Esophagus squamous epithelium (tissue), 5 donors: ENCODE measurements at regions not wholly inside any gene's neighbourhood (a gene's known extent, or its start where the extent isn't known, plus 50 kb on each side); places are given as distances from the start of the nearest gene placed in this dataset.
"Not testable (repeated sequence)": the region's sequence is repeated elsewhere in the genome, so short reads cannot be mapped to it uniquely, and the experiment has no call there.

Experiments
- DNase-seq: peaks from one replicate; lab custom pipeline; 2025; lab: John Stamatoyannopoulos, UW
- H3K27ac ChIP-seq, 4 donors: fragments of 200-600 bp; sonication (generic); one replicate each; pipeline ENCODE4 v1.5.1; 2016 to 2019; ENCODE audit warnings: mild to moderate bottlenecking in 1 of 4
- H3K27me3 ChIP-seq, 4 donors: fragments of 200-600 bp; sonication (generic); 1 replicate in 3 of 4; 2 replicates in 1 of 4; pipeline versions ENCODE4 v1.5.1 to v1.6.0; 2017 to 2021; ENCODE audit warnings: antibody characterized with exemption in 1 of 4
- H3K36me3 ChIP-seq, 3 donors: fragments of 200-600 bp; sonication (generic); one replicate each; pipeline ENCODE4 v1.5.1; 2016 to 2019
- H3K4me1 ChIP-seq, 3 donors: fragments of 200-600 bp; sonication (generic); one replicate each; pipeline ENCODE4 v1.5.1; 2017 to 2019
- H3K4me3 ChIP-seq, 4 donors: fragments of 200-600 bp; sonication (generic); 1 replicate in 3 of 4; 2 replicates in 1 of 4; pipeline ENCODE4 v1.5.1; 2016 to 2019; ENCODE audit warnings: mild to moderate bottlenecking in 2 of 4, moderate library complexity in 1 of 4
- H3K9me3 ChIP-seq, 3 donors: fragments of 200-600 bp; sonication (generic); one replicate each; pipeline ENCODE4 v1.5.1; 2016 to 2019
- POLR2A ChIP-seq, 4 donors: fragments of 450-650 bp; IDR thresholded peaks; one replicate each; pipeline ENCODE4 v1.6.1; 2017; ENCODE audit warnings: antibody characterized with exemption in 4 of 4, mild to moderate bottlenecking in 4 of 4, moderate library complexity in 3 of 4
- WGBS, 2 donors: methylation state at CpG; one replicate each; pipeline ENCODE4 v1.1.5; 2018; 5-methylcytosine and 5-hydroxymethylcytosine counted together
- intact Hi-C: fragments of 100-400 bp; cut with DNase I; formaldehyde crosslinking; loops from one replicate; pipeline ENCODE4 v1.15.0; 2022
- TF ChIP-seq, protein P1 (sequence below), 6 experiments: fragments of 450-650 bp in 4 of 6; fragments of 200-600 bp in 2 of 6; sonication (generic) in 2 of 6; IDR thresholded peaks; one replicate each; pipeline ENCODE4 v1.5.1; 2016 to 2019; ENCODE audit warnings: antibody characterized with exemption in 6 of 6, mild to moderate bottlenecking in 4 of 6, moderate library complexity in 4 of 6
- donor health status: DM: yes; HTN: yes; CAD: no.

- WGBS, 2 donors: 30 to 48% methylated on average over 2 of the region's 2 CpGs
- intact Hi-C loops: no loop called here
Measured at GRCh38 chr5:18523380-18523779, 889.1 kb downstream of the TAF11L14 start.

GRCh38 chr5:18526792-18527405 lies 892.6 kb downstream of the TAF11L14 start:
- 42 to 43% methylated on average over 3 of the region's 3 CpGs for WGBS, 2 donors
- no peak overlapping the region for H3K4me3 ChIP-seq
- no peaks in the 10 kb centered on the region for H3K9me3 ChIP-seq
- H3K4me1 ChIP-seq: no peaks in the 10 kb centered on the region
- TF ChIP-seq POLR2A (IDR thresholded peaks at IDR 0.05): no peak
- TF ChIP-seq, protein P1, sequence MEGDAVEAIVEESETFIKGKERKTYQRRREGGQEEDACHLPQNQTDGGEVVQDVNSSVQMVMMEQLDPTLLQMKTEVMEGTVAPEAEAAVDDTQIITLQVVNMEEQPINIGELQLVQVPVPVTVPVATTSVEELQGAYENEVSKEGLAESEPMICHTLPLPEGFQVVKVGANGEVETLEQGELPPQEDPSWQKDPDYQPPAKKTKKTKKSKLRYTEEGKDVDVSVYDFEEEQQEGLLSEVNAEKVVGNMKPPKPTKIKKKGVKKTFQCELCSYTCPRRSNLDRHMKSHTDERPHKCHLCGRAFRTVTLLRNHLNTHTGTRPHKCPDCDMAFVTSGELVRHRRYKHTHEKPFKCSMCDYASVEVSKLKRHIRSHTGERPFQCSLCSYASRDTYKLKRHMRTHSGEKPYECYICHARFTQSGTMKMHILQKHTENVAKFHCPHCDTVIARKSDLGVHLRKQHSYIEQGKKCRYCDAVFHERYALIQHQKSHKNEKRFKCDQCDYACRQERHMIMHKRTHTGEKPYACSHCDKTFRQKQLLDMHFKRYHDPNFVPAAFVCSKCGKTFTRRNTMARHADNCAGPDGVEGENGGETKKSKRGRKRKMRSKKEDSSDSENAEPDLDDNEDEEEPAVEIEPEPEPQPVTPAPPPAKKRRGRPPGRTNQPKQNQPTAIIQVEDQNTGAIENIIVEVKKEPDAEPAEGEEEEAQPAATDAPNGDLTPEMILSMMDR (IDR thresholded peaks at IDR 0.05): no peak
- H3K27ac ChIP-seq: no peak overlapping the region
- DNase-seq: no peak
- intact Hi-C loops: no loop called here
- H3K27me3 ChIP-seq: no peaks in the 10 kb centered on the region
- no peaks in the 10 kb centered on the region for H3K36me3 ChIP-seq

More at GRCh38 chr5:18523380-18523779, 889.1 kb downstream of the TAF11L14 start:
- H3K4me1 ChIP-seq: no peaks in the 10 kb centered on the region
- no peak overlapping the region for H3K4me3 ChIP-seq
- TF ChIP-seq, protein P1 (IDR thresholded peaks at IDR 0.05): no peak
- no peak for TF ChIP-seq POLR2A (IDR thresholded peaks at IDR 0.05)
- H3K27ac ChIP-seq: no peak overlapping the region
- H3K27me3 ChIP-seq: no peaks in the 10 kb centered on the region
- DNase-seq: no peak
- no peaks in the 10 kb centered on the region for H3K36me3 ChIP-seq
- no peaks in the 10 kb centered on the region for H3K9me3 ChIP-seq

DNA sequence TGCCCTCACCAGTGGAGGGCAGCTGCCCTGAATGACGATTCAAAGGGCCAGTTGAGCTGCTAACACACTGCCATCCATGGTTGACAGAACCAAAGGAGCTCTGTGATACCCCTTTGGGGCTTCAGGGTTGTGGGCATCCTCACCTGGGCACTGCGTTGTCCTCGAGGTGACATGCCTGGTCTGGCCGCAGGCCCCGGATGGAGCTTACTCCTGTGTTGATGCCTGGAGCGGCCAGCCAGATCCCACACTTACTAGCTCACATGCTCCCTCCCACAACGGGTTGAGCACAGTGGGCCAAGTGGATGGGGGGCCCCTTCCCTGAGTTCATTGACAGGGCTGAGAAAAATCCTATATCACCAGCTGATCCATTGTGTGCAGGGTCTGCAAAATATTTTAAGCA lies 898.9 kb downstream of the TAF11L14 start:
- Histone ChIP-seq H3K27me3 (no peaks in the 10 kb centered on the region), H3K36me3 (no peaks in the 10 kb centered on the region), H3K4me3 (no peak overlapping the region), H3K9me3 (no peaks in the 10 kb centered on the region), H3K27ac (no peak overlapping the region), H3K4me1 (no peaks in the 10 kb centered on the region)
- 65 to 75% methylated on average over 4 of the region's 7 CpGs for whole genome bisulfite sequencing, 2 donors
- TF ChIP-seq POLR2A (IDR thresholded peaks at IDR 0.05): no peak
- TF ChIP-seq, protein P1 (IDR thresholded peaks at IDR 0.05): no peak
- intact Hi-C loops: no loop called here
- DNase-seq: no peak

DNA sequence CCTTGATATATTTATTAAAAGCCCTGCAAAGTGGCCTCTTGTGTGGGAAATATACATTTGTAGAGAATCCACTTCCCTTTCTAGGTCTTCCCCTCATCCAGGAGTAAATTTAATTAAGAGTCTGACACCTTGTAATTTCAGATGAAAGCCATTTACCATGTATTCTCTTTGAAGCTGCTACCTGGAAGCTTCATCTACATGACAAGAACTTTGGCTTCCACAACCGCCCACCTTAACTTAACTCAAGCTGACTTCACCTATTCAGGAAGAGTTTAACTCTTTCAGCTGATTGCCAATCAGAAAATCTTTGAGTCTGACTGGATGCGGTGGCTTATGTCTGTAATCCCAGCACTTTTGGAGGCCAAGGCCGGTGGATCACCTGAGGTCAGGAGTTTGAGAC lies 899.9 kb downstream of the TAF11L14 start:
- Histone ChIP-seq H3K27ac (no peak overlapping the region), H3K4me1 (no peaks in the 10 kb centered on the region), H3K4me3 (no peak overlapping the region), H3K27me3 (no peaks in the 10 kb centered on the region), H3K9me3 (no peaks in the 10 kb centered on the region), H3K36me3 (no peaks in the 10 kb centered on the region)
- WGBS, 2 donors: 45 to 77% methylated on average over 1 to 3 of the region's 3 CpGs
- no peak for DNase-seq
- intact Hi-C loops: no loop called here
- no peak for TF ChIP-seq POLR2A (IDR thresholded peaks at IDR 0.05)
- TF ChIP-seq, protein P1 (IDR thresholded peaks at IDR 0.05): no peak

GRCh38 chr5:18535753-18536152 lies 901.5 kb downstream of the TAF11L14 start:
- H3K27ac ChIP-seq, H3K36me3 ChIP-seq, H3K9me3 ChIP-seq, intact Hi-C loops, DNase-seq, H3K4me3 ChIP-seq, H3K27me3 ChIP-seq, H3K4me1 ChIP-seq: not testable (repeated sequence)
- 64 to 76% methylated on average over 2 to 5 of the region's 7 CpGs for WGBS, 2 donors

DNA sequence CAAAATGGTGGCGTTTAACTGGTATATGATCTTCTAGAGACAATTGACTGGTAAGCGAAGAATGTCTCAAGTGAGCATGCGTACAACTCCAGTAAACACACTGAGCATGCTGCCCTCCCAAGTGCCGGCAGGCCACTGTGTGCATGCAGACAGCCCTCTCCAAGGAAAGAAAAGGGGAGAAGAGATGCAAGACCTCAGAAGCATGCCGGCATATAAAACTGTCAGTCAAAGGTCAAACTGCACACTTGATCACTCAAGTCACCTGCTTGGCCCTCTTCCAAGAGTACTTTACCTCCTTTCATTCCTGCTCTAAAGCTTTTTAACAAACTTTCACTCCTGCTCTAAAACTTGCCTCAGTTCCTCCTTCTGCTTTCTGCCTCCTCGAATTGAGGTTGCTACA lies 910.2 kb downstream of the TAF11L14 start:
- Histone ChIP-seq H3K9me3 (no peaks in the 10 kb centered on the region), H3K27me3 (no peaks in the 10 kb centered on the region), H3K4me3 (no peak overlapping the region), H3K4me1 (no peaks in the 10 kb centered on the region), H3K27ac (no peak overlapping the region), H3K36me3 (no peaks in the 10 kb centered on the region)
- 62 to 63% methylated on average over 6 of the region's 6 CpGs for WGBS, 2 donors
- intact Hi-C loops: no loop called here
- no peak for DNase-seq
- TF ChIP-seq, protein P1 (IDR thresholded peaks at IDR 0.05): no peak
- no peak for TF ChIP-seq POLR2A (IDR thresholded peaks at IDR 0.05)
